Smooth muscle cell (in vitro differentiated cells): ENCODE measurements at regions not wholly inside any gene's neighbourhood (a gene's known extent, or its start where the extent isn't known, plus 50 kb on each side); places are given as distances from the start of the nearest gene placed in this dataset.

ENCODE experiments used
- DNase-seq: peaks from one replicate; lab custom pipeline; 2025; ENCODE audit not compliant: unreplicated experiment; lab: John Stamatoyannopoulos, UW
- H2AFZ ChIP-seq: fragments of 200-600 bp; sonication (generic); 2 replicates; pipeline ENCODE4 v1.6.0; 2016; ENCODE audit warnings: antibody characterized with exemption, low read depth, mild to moderate bottlenecking
- H3F3A ChIP-seq: fragments of 200-600 bp; sonication (generic); 2 replicates; pipeline ENCODE4 v1.6.0; 2017; ENCODE audit warnings: antibody characterized with exemption, low read depth
- H3K27ac ChIP-seq: fragments of 200-600 bp; sonication (generic); 2 replicates; pipeline ENCODE4 v1.5.1; 2016; ENCODE audit warnings: low read depth, mild to moderate bottlenecking
- H3K27me3 ChIP-seq: fragments of 200-600 bp; sonication (generic); 2 replicates; pipeline ENCODE4 v1.6.1; 2016; ENCODE audit warnings: low read depth, mild to moderate bottlenecking
- H3K36me3 ChIP-seq: fragments of 200-600 bp; sonication (generic); 2 replicates; pipeline ENCODE4 v1.5.1; 2016; ENCODE audit warnings: low read depth
- H3K4me1 ChIP-seq: fragments of 200-600 bp; sonication (generic); 2 replicates; pipeline ENCODE4 v1.5.1; 2016; ENCODE audit warnings: low read depth
- H3K4me2 ChIP-seq: fragments of 200-600 bp; sonication (generic); 2 replicates; pipeline ENCODE4 v1.6.0; 2016; ENCODE audit warnings: mild to moderate bottlenecking
- H3K4me3 ChIP-seq: fragments of 200-600 bp; sonication (generic); 2 replicates; pipeline ENCODE4 v1.5.1; 2016; ENCODE audit warnings: mild to moderate bottlenecking
- H3K79me2 ChIP-seq: fragments of 200-600 bp; sonication (generic); 2 replicates; pipeline ENCODE4 v1.6.0; 2016; ENCODE audit warnings: low read depth, mild to moderate bottlenecking
- H3K9ac ChIP-seq: fragments of 200-600 bp; sonication (generic); 2 replicates; pipeline ENCODE4 v1.6.0; 2016; ENCODE audit warnings: low read depth
- H3K9me3 ChIP-seq: fragments of 200-600 bp; sonication (generic); replicated peaks from 2 replicates; pipeline ENCODE4 v1.5.1; 2016; ENCODE audit warnings: low read depth
- H4K20me1 ChIP-seq: fragments of 200-600 bp; sonication (generic); 2 replicates; pipeline ENCODE4 v1.6.0; 2016; ENCODE audit warnings: low read depth
- WGBS: methylation state at CpG from one replicate; pipeline ENCODE4 v1.1.7; 2016; ENCODE audit warnings: low lambda C conversion rate; 5-methylcytosine and 5-hydroxymethylcytosine counted together
- TF ChIP-seq, protein P1 (sequence below): fragments of 200-600 bp; sonication (generic); IDR thresholded peaks from 2 replicates; pipeline ENCODE4 v1.5.1; 2017; ENCODE audit warnings: borderline replicate concordance, mild to moderate bottlenecking, antibody characterized with exemption; ENCODE audit not compliant: insufficient read depth, poor library complexity, severe bottlenecking

- no peak overlapping the region for H3K27ac ChIP-seq
- H3K4me3 ChIP-seq, result no peak overlapping the region
- 87% methylated on average over 8 of the region's 8 CpGs for WGBS
- H3K36me3 ChIP-seq, result no peaks in the 10 kb centered on the region
- H3K27me3 ChIP-seq, result peaks cover 15% of the 10 kb centered on the region
- H3F3A ChIP-seq, result no peaks in the 10 kb centered on the region
- DNase-seq, result no peak
- peaks cover 9% of the 10 kb centered on the region for H3K4me1 ChIP-seq
- TF ChIP-seq, protein P1, sequence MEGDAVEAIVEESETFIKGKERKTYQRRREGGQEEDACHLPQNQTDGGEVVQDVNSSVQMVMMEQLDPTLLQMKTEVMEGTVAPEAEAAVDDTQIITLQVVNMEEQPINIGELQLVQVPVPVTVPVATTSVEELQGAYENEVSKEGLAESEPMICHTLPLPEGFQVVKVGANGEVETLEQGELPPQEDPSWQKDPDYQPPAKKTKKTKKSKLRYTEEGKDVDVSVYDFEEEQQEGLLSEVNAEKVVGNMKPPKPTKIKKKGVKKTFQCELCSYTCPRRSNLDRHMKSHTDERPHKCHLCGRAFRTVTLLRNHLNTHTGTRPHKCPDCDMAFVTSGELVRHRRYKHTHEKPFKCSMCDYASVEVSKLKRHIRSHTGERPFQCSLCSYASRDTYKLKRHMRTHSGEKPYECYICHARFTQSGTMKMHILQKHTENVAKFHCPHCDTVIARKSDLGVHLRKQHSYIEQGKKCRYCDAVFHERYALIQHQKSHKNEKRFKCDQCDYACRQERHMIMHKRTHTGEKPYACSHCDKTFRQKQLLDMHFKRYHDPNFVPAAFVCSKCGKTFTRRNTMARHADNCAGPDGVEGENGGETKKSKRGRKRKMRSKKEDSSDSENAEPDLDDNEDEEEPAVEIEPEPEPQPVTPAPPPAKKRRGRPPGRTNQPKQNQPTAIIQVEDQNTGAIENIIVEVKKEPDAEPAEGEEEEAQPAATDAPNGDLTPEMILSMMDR, result no peak
- H3K4me2 ChIP-seq, result no peak overlapping the region
- no peaks in the 10 kb centered on the region for H3K79me2 ChIP-seq
- H2AFZ ChIP-seq, result no peak overlapping the region
- no peaks in the 10 kb centered on the region for H4K20me1 ChIP-seq
- H3K9me3 ChIP-seq, result no peaks in the 10 kb centered on the region
- no peak overlapping the region for H3K9ac ChIP-seq
Measured at GRCh38 chr10:125247576-125247975, 87.2 kb upstream of the CTBP2 start.

DNA sequence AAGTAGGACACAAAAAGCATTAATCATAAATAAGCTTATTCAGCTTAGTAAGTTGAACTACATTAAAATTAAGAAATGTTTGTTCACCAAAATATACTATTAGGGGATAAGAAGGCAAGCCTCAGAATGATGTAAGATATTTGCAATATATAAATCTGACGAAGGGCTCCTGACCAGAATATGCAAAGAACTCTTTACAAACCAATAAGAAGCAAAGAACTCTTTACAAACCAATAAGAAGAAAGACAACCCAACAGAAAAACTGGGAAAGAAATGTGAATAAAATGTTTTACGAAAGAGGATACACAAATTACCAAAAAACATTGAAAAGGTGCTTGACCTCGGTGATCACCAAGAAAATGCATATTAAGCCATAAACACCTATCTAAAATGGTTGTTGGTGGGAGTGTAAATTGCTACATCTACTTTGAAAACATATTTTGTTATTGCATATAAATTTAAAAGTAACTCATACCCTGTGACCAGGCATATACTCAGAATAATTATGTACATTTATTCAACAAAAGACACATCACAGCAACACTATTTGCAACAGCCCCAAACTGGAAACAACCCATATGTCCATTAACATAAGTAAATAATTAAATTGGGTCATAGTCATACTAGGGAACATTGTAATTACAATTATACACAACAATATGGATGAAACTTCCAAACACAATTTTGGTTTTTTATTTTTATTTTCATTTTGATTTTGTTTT lies 83.3 kb upstream of the CTBP2 start:
- Histone ChIP-seq H2AFZ (no peak overlapping the region), H3K4me3 (no peak overlapping the region), H4K20me1 (no peaks in the 10 kb centered on the region), H3K4me1 (peaks cover 9% of the 10 kb centered on the region), H3K27me3 (peaks cover 12% of the 10 kb centered on the region), H3F3A (no peaks in the 10 kb centered on the region), H3K9me3 (peaks cover under 1% of the 10 kb centered on the region), H3K27ac (no peak overlapping the region), H3K79me2 (no peaks in the 10 kb centered on the region), H3K36me3 (no peaks in the 10 kb centered on the region), H3K9ac (no peak overlapping the region), H3K4me2 (no peak overlapping the region)
- no peak for DNase-seq
- TF ChIP-seq, protein P1, result no peak
- WGBS, result 94% methylated on average over 3 of the region's 3 CpGs

DNA sequence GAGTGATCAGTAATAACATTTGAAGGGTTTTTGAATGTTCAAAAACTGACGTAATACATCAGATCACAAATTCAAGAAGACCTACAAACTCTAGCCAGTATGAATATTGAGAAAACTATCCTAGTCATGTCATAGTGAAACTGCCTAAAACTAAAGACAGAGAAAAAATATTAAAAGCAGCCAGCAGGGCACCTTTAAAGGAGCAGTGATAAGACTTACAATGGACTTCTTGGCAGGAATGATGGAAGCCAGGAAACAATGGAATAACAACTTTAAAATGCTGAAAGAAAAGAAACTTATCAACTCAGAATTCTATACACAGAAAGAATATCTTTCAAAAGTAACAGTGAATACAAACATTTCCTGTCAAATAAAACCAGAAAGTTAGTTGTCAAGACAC lies 78.3 kb upstream of the CTBP2 start:
- Histone ChIP-seq H2AFZ (no peak overlapping the region), H3K9ac (no peak overlapping the region), H3K27me3 (no peaks in the 10 kb centered on the region), H3K9me3 (peaks cover 2% of the 10 kb centered on the region), H3F3A (no peaks in the 10 kb centered on the region), H3K4me1 (peaks cover 2% of the 10 kb centered on the region), H3K79me2 (no peaks in the 10 kb centered on the region), H3K27ac (no peak overlapping the region), H3K4me3 (no peak overlapping the region), H4K20me1 (no peaks in the 10 kb centered on the region), H3K4me2 (no peak overlapping the region), H3K36me3 (no peaks in the 10 kb centered on the region)
- WGBS, result 96% methylated on average over 1 of the region's 1 CpG
- DNase-seq, result no peak
- TF ChIP-seq, protein P1, result no peak

GRCh38 chr10:125236091-125236490 lies 75.7 kb upstream of the CTBP2 start:
- Histone ChIP-seq H3K9me3 (peaks cover 2% of the 10 kb centered on the region), H4K20me1 (no peaks in the 10 kb centered on the region), H2AFZ (no peak overlapping the region), H3K27ac (no peak overlapping the region), H3K36me3 (no peaks in the 10 kb centered on the region), H3K79me2 (no peaks in the 10 kb centered on the region), H3K27me3 (no peaks in the 10 kb centered on the region), H3K9ac (no peak overlapping the region), H3K4me2 (no peak overlapping the region), H3K4me3 (no peak overlapping the region), H3F3A (no peaks in the 10 kb centered on the region), H3K4me1 (peaks cover 14% of the 10 kb centered on the region)
- TF ChIP-seq, protein P1, result no peak
- DNase-seq, result no peak
- WGBS, result 100% methylated on average over 1 of the region's 1 CpG
